SJCRH30 (cell line): ENCODE measurements at regions not wholly inside any gene's neighbourhood (a gene's known extent, or its start where the extent isn't known, plus 50 kb on each side); places are given as distances from the start of the nearest gene placed in this dataset.
A peak's percentile ranks its signal among the peaks of the same experiment; 100 is the strongest.

ENCODE experiments used
- DNase-seq, 2 experiments: peaks; one replicate each; pipeline ENCODE4 v3.0.0-alpha.2; 2015 to 2020
- H3K27ac ChIP-seq: fragments of 250-450 bp; sonication (Bioruptor Pico); 2 replicates; pipeline ENCODE4 v1.5.1; 2020; ENCODE audit warnings: mild to moderate bottlenecking, moderate library complexity
- H3K27me3 ChIP-seq: fragments of 250-450 bp; sonication (Bioruptor Pico); 2 replicates; pipeline ENCODE4 v1.5.1; 2020; ENCODE audit warnings: mild to moderate bottlenecking, moderate library complexity
- H3K36me3 ChIP-seq: fragments of 250-450 bp; sonication (Bioruptor Pico); 2 replicates; pipeline ENCODE4 v1.5.1; 2020; ENCODE audit warnings: mild to moderate bottlenecking, moderate library complexity
- H3K4me1 ChIP-seq: fragments of 250-450 bp; sonication (Bioruptor Pico); 2 replicates; pipeline ENCODE4 v1.5.1; 2020; ENCODE audit warnings: mild to moderate bottlenecking, moderate library complexity
- H3K4me3 ChIP-seq: fragments of 250-450 bp; sonication (Bioruptor Pico); 2 replicates; pipeline ENCODE4 v1.5.1; 2020; ENCODE audit warnings: mild to moderate bottlenecking, moderate library complexity
- H3K9me3 ChIP-seq: fragments of 250-450 bp; sonication (Bioruptor Pico); replicated peaks from 2 replicates; pipeline ENCODE4 v1.5.1; 2020; ENCODE audit warnings: mild to moderate bottlenecking, moderate library complexity

- no peaks in the 10 kb centered on the region for H3K36me3 ChIP-seq
- no peaks in the 10 kb centered on the region for H3K9me3 ChIP-seq
- no peaks in the 10 kb centered on the region for H3K27me3 ChIP-seq
- no peak overlapping the region for H3K4me3 ChIP-seq
- DNase-seq, result no peak
- peaks cover 65% of the 10 kb centered on the region for H3K4me1 ChIP-seq
- H3K27ac ChIP-seq, result peak overlapping the region; percentile 93
These were observed 76.6 kb upstream of the AKIP1 start for GRCh38 chr11:8834379-8834778.

GRCh38 chr11:8838248-8838647 is 72.7 kb upstream of the AKIP1 start:
- H3K9me3 ChIP-seq, result no peaks in the 10 kb centered on the region
- H3K4me1 ChIP-seq, result peaks cover 53% of the 10 kb centered on the region
- no peak overlapping the region for H3K4me3 ChIP-seq
- no peak for DNase-seq
- no peaks in the 10 kb centered on the region for H3K36me3 ChIP-seq
- H3K27me3 ChIP-seq, result no peaks in the 10 kb centered on the region
- H3K27ac ChIP-seq, result peak overlapping the region; percentile 99

- peak in 1 of 2 experiments; percentile 30 for DNase-seq
- Histone ChIP-seq H3K36me3 (no peaks in the 10 kb centered on the region), H3K4me1 (peaks cover 41% of the 10 kb centered on the region), H3K27me3 (no peaks in the 10 kb centered on the region), H3K4me3 (peak overlapping the region; percentile 29; the same call in 1 of the 2 replicates), H3K27ac (peak overlapping the region; percentile 99), H3K9me3 (no peaks in the 10 kb centered on the region)
These were observed 71.6 kb upstream of the AKIP1 start for GRCh38 chr11:8839306-8839956.

- Histone ChIP-seq H3K27ac (peak overlapping the region; percentile 99), H3K36me3 (no peaks in the 10 kb centered on the region)
These were observed 70.7 kb upstream of the AKIP1 start for GRCh38 chr11:8839957-8840945.

GRCh38 chr11:8841899-8842298 is 69.1 kb upstream of the AKIP1 start:
- H3K4me3 ChIP-seq, result no peak overlapping the region
- no peak overlapping the region for H3K27ac ChIP-seq
- DNase-seq, result no peak
- peaks cover 31% of the 10 kb centered on the region for H3K4me1 ChIP-seq
- no peaks in the 10 kb centered on the region for H3K36me3 ChIP-seq
- no peaks in the 10 kb centered on the region for H3K27me3 ChIP-seq
- H3K9me3 ChIP-seq, result no peaks in the 10 kb centered on the region

More at GRCh38 chr11:8839957-8840945, 70.7 kb upstream of the AKIP1 start:
- DNase-seq, result peak; percentile 92 to 96
- Histone ChIP-seq H3K4me1 (peaks cover 35% of the 10 kb centered on the region), H3K4me3 (peak overlapping the region; percentile 29), H3K9me3 (no peaks in the 10 kb centered on the region), H3K27me3 (no peaks in the 10 kb centered on the region)

GRCh38 chr11:8858808-8859207 is 52.2 kb upstream of the AKIP1 start:
- H3K36me3 ChIP-seq, result no peaks in the 10 kb centered on the region
- H3K4me3 ChIP-seq, result no peak overlapping the region
- no peaks in the 10 kb centered on the region for H3K27me3 ChIP-seq
- no peak overlapping the region for H3K27ac ChIP-seq
- no peaks in the 10 kb centered on the region for H3K4me1 ChIP-seq
- DNase-seq, result no peak
- H3K9me3 ChIP-seq, result no peaks in the 10 kb centered on the region
